DMS53 treated with DMSO at 0.1 percent for 48 hours (cell line): ENCODE measurements at regions not wholly inside any gene's neighbourhood (a gene's known extent, or its start where the extent isn't known, plus 50 kb on each side); places are given as distances from the start of the nearest gene placed in this dataset.

Experiments
- DNase-seq: peaks from one replicate; lab custom pipeline; 2025; ENCODE audit not compliant: unreplicated experiment; lab: John Stamatoyannopoulos, UW

DNA sequence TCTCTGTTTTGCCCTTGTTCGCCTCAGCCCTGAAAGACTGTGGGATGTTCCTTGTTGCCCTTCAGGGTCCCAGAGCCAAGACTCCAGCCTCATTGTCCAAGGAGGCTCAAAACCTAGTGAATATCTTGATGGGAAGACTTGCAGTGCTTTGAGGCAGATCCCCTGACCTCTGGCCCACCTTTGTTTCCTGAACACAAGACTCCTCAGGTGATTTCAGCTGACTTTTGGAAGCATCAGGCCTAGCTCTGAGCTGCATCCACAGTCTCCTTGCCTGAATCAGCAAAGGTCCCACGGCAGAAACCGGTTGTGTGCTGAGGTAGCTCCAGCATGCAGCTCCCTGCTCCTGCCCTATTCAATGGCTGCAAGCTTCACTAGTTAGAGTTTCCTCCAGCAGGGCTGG is 159.3 kb upstream of the B3GAT1 start:
- DNase-seq: no peak

DNA sequence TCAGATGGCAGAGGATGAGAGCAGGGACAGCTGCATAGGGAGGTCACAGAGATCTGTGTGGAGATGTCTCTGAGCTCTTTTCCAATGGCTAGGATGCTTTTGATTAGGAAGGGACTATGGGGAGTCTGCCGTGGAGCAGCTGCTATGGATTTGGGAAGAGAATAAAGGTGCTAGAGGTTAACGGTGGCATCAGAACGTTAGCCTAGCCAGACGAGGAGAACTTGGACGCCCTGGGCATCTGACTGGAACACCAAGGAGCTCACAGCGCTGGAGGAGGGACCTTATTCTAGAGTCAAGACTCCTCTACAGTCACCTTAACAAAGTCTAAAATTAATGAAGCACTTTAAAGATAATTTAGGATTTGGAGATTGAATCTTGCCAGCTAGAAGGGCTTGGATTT is 157.2 kb upstream of the B3GAT1 start:
- DNase-seq: no peak

DNA sequence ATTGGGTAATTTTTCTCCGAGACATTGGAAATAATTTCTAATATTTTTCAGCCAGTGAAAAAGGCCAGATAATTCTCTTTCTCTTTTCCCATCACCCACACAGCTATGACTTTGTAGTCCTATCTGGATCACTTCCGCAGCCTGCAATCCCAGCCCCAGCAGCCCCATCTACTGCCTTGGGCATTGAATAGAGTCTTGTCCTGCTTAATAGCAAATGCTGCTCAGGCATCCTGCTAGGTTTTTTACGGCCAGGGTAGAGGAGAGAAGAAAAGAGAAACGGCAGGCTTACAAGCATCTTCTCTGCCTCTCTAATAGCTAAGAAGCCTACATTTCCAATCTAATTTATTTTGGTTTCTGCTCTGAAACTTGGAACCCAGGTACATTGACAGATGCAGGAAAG is 154.3 kb upstream of the B3GAT1 start:
- DNase-seq: no peak

DNA sequence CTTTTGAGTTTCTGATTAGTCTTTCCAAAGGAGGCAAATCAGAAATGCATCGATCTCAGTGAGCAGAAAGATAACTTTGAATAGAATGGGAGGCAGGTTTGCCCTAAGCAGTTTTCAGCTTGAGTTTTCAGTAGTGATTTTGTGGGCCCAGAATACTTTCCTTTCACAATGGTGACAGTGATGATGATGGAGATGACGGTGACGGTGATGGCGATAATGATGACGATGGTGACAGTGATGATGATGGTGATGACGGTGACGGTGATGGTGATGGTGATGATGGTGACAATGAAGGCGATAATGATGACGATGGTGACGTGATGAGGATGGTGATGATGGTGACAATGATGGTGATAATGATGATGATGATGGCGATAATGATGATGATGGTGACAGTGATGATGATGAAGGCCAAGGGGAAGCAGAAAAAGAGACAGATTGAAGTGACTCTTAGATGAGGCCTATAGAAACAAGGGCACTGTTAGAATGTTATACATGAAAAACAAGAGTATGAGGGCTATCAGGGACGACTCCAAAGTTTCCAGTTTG is 153.4 kb upstream of the B3GAT1 start:
- DNase-seq: no peak

DNA sequence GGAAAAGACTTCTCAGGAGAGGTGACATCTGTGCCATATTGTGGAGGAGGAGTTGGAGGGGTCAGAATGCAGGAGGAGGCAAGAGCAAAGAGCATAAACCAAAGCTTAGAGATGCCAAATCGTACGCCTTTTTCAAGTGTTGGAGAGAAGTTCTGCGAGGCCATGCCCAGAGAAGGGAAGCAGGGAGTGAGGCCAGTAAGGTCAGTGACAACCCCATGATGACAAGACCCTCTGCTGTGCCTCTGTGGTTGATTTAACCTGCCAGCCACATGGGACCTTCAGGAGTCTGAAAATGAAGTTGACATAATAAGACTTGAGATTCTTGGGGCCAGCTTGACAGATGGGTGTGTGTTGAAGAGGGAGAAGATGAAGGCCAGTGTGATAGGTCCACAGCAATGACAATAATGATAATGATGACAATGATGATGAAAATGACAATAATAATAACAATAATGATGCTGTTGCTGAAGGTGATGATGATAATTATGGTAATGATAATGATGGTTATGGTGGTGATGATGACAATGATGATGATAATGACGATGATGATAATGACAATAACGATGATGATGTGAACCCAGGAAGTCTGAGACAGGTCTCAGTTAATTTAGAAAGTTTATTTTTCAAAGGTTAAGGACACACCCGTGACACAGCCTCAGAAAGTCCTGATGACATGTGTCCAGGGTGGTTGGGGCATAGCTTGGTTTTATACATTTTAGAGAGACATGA is 152.6 kb upstream of the B3GAT1 start:
- DNase-seq: no peak

DNA sequence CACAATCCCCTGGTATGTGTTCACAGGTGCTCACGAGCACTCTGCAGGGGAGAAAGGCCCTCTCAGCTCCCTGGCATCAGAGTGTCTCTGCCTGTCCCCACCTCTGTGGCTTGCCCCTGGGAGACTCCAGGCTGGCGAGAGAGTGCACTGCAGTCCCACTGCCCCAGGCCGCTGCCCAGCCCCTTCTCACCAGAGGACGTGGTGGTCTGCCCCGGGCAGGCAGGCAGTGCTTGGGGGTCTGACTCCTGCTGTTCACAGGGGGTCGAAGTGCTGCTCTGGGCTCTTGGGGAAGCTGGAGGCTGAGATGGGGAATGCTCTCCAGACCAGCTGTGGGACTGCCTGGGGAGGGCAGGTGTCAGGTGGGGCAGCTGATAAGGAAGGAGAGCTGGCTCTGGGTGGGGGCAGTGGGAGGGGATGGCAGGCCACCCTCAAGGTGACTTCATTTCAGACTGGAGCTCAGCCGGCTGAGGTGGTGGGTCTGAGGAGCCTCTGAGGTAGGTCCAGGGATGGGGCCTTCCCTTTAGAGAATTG is 151.0 kb upstream of the B3GAT1 start:
- DNase-seq: no peak

DNA sequence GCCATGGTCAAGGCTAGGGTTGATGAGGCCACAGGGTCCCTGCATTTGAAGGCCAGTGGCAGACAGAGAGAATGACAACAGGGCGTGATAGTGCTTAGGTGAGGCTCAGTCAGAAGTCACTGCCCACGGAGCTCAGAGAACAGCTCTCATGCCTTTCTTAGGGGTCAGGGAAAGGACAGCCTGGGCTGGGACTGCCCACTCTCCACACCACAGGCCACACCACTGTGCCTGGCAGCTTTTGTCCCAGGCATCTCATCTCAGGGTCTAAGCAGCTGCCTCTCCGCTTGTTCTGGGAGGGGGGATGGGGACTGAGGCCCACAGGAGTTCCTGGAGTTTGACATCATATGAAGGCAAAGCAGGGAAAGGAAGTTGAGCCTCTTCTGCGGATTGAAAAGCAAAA is 150.2 kb upstream of the B3GAT1 start:
- no peak for DNase-seq

DNA sequence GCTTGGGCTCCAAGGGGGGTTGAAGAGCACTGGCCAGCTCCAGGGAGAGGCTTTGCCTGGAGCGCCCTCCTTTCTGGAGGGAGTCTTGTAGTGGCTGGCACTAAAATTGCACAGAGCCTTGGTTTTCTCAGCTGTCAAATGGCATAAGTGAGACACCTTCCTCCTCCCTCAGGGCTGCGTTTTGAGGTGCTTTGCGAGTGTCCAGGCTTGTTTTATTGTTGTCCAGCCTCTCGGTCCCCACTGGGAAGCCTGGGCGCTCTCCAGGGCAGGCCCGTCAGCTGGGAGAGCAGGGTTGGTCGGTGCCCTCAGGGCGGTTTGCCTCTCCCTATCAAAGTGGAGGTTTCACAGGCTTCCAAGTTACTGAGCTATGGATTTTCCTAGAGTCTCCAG is 149.3 kb upstream of the B3GAT1 start:
- DNase-seq: no peak

DNA sequence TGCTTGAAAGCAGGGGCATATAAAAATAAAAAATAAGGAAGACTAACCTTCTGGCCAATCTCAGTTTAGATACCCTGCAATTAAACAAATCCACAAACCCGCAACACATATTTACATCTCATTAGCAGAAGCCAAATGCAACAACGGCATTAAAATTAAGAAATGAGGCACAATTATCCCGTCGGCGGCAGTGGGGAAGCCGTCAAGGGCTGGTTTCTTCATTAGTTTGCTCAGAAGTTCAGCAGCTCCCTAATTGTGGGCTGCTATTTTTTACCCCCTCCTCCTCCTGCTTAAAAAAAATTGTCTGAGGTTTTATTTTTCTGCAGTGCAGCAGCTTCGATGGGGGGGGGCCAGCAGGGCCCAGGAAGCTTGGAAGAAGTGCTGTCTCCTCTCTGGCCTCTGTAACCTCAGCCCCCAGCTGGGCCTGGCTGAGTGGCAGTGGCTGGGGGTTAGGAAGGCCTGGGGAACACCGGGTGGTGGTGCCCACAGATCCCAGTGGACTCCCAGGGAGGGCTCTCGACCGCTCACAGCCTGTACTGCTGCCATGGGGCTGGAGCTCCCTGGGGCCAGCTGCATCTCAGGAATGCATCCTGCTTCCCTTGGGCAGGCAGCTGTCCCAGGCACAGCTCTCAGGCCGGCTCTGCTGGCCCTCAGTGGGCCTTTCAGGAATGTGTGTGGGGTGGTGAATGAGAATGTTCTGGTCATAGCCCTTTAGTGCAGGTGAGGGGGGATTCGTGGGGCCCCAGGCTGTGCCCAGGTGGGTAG is 148.7 kb upstream of the B3GAT1 start:
- no peak for DNase-seq

DNA sequence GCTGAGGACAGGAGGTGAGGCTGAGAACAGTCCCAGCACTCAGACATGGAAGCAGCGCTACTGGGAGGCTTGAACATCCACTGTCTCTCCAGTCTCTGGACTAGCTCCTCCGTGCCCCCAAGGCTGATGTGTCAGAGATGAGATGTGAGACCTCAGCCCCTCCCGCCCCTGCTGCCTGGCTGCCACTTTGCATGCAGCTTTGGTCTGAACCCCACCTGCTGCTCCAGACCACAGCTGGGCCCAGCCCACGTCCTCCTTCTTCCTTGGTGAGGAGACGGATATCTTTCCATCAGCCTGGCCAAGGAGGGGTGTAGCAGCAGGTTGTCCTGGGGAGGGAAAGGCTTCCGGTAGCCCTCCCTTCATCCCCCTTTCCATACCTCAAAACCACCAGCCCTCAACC is 148.0 kb upstream of the B3GAT1 start:
- no peak for DNase-seq

DNA sequence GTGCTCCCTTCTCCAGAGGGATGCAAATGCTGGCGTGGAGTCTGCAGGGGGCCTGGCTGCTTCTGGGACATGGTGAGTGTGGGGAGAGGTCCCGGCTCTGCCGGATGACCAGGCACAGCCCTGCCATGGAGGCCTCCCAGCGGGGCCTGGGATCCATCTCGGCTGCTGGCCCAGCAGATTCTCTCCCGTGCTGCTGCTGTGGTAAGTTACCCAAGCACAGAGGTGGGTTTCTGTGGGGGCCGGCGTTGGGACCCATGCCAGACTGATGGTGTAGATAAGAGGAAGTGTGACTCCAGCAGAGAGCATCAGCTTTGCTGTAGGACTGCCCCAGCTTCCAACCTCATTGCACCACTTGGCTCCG is 147.5 kb upstream of the B3GAT1 start:
- DNase-seq: no peak

DNA sequence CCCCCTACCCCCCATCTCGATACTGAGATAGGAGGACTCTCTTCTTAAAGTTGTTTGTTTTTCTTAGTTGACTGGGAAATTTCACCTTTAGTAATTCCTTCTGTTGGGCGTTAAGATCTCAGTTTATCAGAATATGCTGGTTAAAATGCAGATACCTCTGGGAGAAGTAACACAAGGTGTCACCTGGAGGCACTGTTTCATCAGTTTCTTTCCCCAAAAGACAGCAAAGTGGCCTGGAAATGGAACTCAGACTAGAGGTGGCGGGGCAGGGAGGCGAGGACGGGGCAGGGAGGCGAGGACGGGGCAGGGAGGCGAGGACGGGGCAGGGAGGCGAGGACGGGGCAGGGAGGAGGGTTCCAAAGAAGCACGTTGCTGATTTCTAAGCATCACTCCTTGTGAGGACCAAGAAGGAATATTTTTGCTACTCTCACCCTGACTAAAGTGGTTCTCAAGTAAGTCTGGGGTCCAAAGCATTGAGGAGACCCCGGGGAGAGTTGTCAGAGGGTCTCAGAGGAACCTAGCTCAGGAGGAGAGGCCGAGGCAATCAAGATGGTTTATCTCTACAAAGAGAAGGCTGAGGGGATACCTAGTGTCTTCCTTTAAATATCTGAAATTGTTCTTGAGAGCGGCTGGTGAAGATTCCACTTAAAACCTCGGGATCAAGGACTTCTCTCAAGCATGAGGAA is 147.0 kb upstream of the B3GAT1 start:
- no peak for DNase-seq

DNA sequence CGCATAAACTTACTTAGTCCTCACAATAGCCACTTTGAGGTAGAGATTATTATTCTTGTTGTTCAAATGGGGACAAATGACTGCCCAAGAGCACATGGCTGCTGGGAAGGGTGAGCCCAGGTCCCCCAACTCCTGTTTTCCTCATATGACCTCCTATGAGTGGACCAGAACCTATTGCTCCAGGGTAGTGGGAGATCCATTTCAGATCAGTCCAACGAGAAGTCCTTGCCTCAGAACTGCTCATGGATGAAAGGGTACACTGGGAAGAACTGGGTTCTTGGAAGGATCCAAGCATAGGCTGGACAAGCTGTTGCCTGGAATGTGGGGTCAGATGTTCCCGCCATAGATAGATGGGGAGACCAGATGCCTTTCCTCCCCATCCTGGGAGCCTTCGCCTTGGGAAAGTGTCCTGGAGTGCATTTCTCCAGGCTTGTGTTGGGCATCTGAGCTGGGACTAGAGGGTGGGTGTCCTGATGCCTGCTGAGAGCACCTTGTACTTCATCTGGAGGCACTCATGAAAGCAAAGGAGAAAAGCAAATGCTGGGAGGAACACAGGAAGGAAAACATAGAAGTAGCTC is 146.3 kb upstream of the B3GAT1 start:
- DNase-seq: no peak

DNA sequence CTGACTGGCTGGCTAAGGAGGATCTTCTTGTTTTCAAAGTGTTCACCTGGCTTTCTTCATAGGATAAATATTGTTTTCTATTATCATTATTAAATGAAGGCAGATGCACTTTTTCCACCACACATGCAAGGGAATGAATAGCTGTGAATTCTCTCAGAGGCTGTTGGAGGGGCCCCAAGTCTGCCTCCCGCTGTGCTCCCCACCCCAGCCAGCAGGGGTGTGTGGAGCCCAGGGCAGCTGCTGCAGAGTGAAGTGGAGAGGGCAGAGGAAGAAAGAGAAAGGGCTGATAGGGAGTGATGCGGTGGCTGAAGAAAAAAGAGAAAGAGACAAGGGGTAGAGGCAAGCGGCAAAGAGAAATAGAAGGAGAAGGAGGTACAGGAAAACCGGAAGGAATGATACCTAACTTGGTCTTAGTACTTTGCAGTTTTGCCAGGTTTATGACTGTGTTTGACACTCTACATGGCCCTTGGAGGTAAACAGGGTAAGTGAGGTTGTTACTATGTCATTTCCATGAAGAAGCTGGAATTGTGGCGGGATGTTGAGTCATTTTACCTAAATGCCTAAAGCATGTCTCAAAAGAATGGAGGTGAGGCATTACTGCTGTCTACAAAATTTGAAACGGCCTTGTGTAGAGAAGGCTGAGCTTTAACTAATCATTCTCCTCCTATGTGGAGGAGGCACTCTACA is 145.7 kb upstream of the B3GAT1 start:
- no peak for DNase-seq

DNA sequence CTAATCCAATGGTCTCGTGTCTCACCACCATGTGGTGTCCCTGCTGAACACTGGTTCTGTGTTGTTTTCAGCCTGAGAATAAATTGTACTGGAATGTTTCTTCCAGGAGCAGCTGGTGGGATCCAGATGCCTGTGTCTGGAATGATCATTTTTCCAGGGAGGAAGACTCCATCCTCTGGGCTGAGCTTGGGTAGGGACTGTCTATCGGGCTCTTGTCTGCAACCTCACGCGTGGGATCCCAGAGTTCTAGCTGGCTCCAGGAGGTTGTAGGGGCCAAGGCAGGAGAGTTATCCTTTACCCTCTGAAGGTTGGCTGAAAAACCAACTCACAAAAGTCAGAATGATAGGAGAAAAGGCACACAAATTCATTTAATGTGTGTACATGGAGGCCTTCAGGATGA is 144.1 kb upstream of the B3GAT1 start:
- no peak for DNase-seq

DNA sequence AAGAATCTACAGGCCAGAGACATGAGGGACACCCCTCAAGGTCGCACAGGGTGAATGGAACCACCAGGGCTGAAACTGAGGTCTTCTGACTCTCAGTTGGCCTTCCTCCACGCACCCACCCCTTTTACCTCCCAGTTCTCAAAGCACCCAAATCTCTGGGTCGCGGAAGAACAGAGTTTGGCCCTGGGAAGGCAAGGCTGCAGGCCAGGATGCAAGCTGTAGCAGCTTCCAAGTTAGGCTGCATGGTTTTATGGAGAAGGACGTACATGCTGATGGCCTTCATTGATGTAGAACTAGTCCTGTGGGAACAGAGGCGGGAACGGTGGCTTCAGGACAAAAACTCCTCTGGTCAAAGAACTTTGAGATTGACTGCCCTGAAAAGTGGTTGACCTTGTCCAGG is 143.5 kb upstream of the B3GAT1 start:
- DNase-seq: no peak

DNA sequence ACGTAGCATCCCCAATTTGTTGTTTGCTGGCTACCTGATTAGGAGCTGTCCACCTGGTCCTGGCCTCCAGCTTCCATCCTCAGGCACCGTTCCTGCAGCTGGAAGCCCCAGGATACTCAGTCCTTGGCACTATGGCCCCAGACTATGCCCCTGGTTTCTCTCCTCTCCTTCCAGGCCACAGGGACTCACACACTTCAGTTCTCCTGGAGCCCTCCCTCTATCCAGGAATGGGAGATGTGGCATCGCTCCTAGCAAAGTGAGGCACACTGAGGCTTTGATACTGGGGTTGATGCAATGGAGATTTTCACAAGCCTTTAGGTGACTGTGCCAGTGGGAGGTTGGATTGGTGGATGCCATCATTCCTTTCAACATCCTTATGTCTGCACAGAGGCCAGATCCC is 142.8 kb upstream of the B3GAT1 start:
- no peak for DNase-seq

DNA sequence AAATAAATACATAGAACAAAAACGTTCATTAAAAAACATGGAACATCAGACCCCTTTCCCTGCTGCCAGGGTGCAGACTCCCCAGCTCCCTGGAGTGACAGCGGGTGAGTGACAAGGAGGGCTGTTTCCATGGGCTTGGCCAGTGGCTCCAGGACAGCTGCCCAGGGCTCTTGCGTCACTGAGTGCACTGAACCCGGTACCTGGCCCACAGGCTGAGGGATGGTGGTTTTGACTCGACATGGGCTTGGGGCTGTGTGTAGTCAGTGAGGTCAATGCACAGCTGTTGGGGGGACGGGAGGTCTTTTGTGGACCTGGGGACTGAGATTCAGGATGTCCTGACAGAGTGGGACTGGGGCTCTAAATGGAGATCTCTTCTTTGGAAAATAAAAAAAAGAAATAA is 142.1 kb upstream of the B3GAT1 start:
- no peak for DNase-seq

DNA sequence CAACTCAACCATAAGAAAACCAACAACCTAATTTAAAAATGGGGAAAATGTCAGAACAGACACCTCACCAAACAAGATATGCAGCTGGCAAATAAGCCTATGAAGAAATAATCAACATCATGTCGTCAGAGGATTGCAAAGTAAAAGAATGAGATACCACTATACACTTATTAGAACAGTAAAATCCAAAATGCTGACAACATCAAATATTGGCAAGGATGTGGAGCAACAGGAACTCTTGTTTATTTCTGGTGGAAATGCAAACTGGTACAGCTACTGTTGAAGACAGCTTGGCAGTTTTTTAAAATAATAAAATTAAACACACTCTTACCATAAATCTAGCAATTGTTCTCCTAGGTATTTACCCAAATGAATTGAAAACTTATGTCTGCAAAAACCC is 140.7 kb upstream of the B3GAT1 start:
- no peak for DNase-seq

DNA sequence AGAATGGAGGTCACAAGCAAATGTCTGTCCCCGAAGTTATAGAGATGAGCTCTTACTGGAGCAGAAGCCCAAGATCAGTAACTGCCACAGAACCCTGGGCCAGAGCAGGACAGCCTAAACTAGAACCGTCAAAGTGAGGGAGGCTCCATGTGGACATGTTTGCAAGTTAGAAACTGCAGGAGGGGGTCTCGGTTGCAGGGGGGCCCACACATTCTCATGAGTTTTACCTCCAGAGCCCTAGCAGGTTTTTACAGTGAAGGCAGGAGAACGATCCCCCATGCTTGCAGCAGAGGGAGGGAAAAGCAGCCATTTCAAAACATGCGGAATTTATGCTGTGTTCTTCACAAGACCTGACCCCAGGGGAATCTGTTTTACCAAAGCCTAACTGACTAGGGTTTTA is 133.5 kb upstream of the B3GAT1 start:
- no peak for DNase-seq
